Breast epithelium (tissue), 3 donors: ENCODE measurements at regions not wholly inside any gene's neighbourhood (a gene's known extent, or its start where the extent isn't known, plus 50 kb on each side); places are given as distances from the start of the nearest gene placed in this dataset.

Experiments
- CTCF ChIP-seq, 3 donors: fragments of 450-650 bp; IDR thresholded peaks; one replicate each; pipeline ENCODE4 v1.5.1; 2016 to 2017; ENCODE audit warnings: antibody characterized with exemption in 3 of 3, mild to moderate bottlenecking in 3 of 3, moderate library complexity in 3 of 3
- POLR2AphosphoS5 ChIP-seq, 3 donors: sonication (generic); formaldehyde crosslinking; IDR thresholded peaks; one replicate each; pipeline ENCODE4 v1.6.1; 2017; ENCODE audit warnings: antibody characterized with exemption in 3 of 3

GRCh38 chr20:60378620-60379019 lies 420.4 kb downstream of the CDH26 start:
- no peak for TF ChIP-seq POLR2AphosphoS5 (IDR thresholded peaks at IDR 0.05)
- no peak for TF ChIP-seq CTCF (IDR thresholded peaks at IDR 0.05)
